HG02623 (cell line): ENCODE measurements at regions not wholly inside any gene's neighbourhood (a gene's known extent, or its start where the extent isn't known, plus 50 kb on each side); places are given as distances from the start of the nearest gene placed in this dataset.

Source experiments
- ATAC-seq: cut with Tn5 transposase; IDR thresholded peaks from one replicate; pipeline ENCODE4 v1.9.1; 2021; ENCODE audit warnings: moderate library complexity; ENCODE audit not compliant: unreplicated experiment

DNA sequence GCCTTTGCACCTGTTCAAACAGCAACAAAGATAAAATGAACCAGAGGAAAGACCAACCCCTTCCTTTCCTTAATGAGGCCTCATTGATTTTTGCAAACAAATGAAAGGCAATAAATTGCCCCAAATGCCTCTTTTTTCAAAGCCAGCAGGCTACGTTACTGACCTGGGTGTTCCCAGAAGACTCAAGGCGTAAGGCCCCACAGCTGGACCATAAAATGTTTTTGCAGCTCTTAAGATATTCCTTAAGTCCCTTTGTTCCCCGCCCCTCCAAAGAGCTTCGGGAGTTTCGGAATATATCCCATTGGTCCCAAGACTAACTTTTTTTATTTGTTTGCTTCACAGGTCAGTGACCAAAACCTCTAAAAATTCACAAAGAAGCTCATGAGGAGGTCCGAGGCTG is 462.9 kb upstream of the PRICKLE1 start:
- ATAC-seq: no peak

DNA sequence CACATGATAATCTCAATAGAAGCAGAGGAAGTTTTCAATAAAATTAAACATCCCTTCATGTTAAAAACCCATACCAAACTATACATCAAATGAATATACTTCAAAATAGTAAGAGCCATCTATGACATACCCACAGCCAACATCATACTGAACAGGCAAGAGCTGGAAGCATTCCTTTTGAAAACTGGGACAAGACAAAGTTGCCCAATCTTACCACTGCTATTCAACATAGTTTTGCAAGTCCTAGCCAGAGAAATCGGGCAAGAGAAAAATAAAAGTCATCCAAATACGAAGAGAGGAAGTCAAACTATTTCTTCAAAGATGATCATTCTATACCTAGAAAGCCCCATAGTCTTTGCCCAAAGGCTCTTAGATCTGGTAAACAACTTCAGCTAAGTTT is 454.7 kb upstream of the PRICKLE1 start:
- ATAC-seq: no peak

DNA sequence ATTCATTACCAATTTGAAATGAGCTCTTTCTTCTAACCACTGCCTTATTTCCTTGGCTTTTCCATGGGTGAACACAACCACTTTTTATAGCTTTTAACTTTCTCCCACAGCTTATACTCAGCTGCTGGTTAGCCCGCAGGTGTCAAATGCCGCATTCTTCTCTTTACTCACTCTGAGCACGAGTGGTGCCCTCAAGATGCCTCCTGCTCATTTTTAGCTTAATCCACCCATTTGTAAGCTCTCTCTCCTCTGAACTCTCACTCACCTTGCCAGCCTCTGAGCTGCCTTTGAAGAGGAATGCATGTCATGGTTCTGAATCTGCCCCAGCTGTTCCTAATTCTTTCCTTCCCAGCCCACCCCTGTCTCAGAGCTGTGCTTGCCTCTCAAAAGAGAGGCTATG is 449.4 kb upstream of the PRICKLE1 start:
- no peak for ATAC-seq

DNA sequence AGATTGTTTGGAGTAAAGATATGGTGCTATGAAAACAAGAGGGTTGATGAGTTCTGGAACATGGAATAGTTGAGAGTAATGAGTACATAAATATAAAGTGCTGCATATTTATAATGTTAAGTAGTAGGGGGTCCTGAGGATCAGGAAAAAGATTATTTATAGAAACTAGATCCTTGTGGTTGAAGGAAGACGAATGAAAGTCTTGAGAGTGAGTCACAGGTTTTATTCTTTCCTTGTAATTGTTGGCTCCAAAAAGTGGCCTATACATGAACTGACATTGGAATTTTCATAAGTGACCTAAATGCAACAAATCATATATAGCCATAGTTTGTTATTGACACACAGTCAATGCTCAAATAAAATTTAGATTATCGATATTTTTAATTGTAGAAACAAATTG is 440.4 kb upstream of the PRICKLE1 start:
- no peak for ATAC-seq

DNA sequence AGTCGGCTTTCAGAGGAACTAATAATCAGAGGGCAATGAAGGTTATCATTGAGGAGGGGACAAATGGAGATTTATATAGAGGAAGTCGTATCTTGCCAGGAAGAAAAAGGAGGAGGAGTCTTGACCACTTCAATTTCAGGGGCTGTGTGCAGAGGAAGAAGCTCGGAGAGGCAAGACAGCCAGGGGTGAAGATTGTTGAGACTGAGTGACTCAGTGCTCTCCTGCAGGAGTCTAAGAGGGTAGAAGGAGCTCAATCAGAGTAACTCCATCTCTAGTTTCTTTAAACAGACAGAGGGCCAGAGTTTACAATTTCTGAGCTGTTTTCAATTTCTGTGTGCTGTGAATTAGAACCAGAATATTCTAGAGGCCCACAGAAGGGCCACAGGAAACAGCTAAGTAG is 439.3 kb upstream of the PRICKLE1 start:
- ATAC-seq: no peak

DNA sequence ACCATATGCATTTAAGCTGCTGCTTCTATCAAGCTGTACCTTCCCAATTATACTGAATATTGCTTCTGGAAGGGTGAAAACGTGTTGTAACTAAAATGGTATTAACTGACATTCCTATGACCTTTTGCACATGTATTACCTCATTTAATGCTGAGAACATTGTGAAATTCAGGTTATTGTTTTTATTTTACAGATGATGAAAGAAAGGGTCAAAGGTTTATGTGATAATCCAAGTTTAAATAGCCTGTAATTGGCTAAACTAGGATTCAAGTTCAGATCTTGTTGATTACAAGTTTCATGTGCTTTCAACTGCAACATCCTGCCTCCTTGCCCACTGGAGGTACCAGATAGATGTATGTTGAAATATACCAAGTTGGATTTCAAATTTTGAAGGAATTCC is 433.3 kb upstream of the PRICKLE1 start:
- ATAC-seq: no peak

DNA sequence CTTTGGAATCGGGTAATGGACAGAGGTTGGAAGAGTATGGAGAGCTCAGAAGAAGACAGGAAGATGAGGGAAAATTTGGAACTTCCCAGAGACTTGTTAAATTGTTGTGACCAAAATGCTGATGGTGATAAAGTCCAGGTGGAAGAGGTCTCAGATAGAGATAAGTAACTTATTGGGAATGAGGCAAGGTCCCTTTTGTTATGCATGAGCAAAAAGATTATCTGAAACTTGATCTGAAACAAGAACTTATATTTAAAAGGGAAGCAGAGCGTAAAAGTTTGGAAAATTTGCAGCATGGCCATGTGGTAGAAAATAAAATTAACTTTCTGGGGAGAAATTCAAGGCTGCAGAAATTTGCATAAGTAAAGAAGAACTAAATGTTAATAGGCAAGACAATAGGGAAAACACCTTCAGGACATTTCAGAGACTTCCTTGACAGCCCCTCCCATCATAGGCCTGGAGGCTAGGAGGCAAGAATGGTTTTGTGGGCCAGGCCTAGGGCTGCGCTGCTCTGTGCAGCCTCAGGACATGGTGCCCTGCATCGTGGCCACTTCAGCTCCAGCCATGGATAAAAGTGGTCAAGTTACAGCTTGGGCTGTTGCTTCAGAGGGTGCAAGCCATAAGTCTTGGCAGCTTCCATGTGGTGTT is 425.7 kb upstream of the PRICKLE1 start:
- no peak for ATAC-seq

DNA sequence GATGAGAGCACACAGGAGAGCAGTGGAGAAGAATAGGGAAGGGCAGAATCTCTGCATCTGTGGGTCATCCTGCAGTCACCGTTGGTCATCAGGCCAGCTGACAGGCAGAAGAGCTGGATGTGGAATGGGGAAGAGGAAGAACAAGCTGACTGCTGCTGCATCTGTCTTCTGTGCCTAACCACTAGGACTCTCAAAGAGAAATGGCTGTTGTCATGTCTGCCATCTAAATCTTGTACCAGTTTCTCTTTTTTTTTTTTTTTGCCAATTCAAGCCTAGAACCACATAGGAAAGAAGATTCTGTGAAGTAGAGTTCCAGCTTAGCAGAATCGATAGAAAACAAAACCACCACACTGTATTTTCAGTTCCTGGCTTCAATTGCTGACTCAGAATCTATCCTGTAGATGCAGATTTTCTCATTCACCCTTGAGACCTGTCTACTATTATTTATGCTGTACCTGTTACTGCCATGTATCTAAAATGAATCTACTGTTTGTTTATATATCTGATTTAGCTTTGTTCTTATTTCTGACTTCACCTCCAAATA is 421.9 kb upstream of the PRICKLE1 start:
- ATAC-seq: peak; percentile 87

DNA sequence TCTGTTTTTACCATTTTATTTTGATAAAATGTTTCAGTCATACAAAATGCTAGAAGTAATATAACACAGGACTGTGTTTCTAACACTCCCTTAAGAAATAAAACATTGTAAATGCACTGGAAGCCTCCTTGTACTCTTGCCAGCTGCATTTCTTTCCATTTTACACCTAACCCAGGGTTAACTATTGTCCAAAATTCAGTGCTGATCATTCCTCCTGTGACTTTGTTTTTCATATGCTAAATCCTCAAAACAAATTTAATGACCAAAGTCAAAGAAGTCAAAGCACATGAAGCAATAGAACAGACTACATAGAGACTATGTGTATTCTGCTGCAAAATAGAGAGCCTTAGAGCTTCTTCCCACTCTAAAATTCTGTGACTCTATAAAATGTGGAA is 420.3 kb upstream of the PRICKLE1 start:
- ATAC-seq: no peak

DNA sequence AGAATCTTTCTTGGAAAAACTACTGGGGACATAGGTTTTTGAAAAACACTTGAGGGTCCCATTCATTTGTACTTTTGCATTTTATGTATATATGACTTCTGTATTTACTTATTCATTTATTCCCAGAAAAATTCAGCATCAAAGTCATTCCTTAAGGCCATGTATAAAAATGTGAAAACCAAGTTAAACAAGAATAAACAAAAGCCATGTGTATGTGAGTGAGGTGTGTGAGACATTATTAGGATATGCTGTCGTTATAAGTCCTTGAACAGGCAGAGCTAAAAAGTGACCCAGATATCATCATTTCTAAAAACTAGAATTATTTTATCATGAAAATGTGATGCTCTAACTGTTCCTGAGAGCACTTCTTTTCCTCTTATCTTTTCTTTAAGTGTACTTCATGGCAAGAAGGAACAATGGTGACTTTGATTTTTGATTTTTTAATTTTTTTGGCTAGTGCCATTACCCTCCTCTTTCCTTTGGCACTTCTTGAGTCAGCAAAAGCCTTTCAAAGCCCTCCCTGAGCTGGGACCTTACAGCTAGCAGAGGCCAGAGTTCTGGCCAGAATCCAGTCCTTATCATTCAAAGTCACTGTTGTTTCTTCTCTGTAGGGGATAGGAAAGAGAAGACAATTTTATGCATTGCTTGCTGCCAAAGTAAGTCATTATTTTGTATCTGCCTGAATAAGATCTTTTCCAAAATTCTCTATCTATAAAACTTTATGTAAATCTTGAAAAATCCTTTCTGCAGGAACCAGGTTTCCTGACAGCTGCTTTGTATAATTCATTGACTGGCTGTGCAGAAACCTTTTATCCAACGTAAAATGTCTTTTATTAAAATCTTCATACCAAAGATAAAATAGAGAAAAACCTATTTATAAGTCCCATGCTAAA is 419.7 kb upstream of the PRICKLE1 start:
- no peak for ATAC-seq

DNA sequence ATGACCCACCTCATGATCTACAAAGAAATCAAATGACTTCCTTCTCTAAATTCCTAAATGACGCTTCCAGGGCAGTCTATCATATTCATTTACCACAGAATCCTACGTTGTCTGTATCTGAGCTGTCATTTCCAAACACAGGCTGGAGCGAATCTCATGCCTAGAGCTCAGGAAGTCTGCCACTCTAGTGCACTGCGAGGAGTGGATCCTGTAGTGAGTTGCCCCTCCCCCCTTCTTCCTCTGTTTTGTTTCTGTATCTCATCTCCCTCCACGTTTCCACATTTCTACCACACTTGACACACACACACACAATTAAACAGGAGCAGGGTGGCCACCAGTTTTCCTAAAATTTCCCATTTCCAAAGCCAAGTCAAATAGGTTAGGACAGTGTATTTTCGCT is 415.4 kb upstream of the PRICKLE1 start:
- ATAC-seq: no peak

DNA sequence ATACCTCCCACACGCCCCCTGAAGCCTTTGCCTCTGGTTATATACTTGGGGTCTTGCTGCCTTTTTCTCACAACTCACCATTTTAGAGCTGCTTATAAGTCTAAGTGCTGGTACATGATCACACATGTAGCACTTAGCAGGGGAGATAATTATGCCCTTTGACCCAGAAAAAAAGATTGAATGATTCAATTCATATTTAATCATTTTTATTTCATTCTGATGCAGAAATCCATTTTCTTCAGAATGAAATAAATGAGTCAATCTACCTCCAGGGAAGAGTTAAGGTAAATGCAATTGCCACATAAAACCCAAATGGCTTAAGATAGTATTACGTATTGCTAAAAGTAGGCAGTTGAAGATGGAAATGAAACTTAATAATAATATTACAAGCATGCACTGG is 414.6 kb upstream of the PRICKLE1 start:
- no peak for ATAC-seq

DNA sequence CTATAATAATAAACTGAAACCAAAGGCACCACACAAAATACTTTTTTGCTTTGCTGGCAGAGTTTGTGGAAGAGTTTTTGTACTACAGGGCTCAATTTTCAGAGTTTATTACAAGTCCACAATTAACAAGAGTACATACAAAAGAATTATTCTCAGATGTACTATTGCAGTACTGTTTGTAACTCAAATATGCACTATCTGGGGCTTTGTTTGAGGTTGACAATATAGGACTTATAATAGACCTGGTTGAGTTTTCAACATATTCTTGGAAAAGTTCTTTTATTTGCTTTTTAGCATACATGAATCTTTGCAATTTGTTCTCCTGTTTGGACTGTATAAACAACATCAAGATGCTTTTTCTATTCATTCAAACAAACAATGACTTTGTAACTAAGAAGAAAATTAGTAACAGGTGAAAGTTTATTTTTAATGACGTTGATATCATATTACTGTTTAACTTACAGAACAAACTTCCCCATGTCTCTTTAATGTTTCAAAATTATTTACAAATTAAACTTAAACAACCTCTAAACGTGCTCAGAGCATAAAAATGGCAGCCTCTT is 407.4 kb upstream of the PRICKLE1 start:
- ATAC-seq: no peak

DNA sequence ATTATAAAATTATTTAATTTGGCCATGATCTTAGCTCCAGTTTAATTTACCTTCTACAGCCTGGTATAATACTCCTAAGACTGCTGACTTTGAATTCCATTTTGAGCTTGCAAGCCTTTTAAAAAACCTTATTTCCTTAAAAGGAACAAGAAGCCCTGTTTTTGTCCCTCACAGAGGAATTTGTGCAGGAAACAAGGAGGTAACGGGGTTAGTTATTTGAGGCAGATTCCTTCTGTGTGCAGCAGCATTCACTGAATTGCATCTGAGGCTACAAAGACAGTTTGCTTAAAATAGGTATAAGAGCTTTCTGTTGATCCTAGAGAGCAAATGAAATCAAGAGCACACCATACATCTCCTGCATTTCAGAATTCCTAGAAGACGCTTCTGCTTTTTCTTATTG is 403.3 kb upstream of the PRICKLE1 start:
- no peak for ATAC-seq

DNA sequence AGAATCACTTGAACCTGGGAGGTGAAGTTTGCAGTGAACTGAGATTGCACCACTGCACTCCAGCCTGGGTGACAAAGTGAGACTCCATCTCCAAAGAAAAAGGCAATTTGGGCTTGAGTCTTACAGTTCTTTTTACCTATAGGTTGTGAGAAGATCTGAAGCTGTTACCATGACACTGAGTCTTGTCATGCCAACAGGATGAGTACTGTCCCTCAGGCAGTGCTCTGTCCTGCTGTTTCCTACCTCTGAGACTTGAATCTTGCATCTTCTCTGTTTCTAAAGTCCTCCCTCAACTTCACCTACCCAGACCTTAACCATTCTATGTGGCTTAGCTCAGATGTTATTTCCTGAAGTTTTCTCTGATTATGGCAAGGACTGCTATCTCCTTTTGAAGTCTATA is 400.8 kb upstream of the PRICKLE1 start:
- no peak for ATAC-seq

DNA sequence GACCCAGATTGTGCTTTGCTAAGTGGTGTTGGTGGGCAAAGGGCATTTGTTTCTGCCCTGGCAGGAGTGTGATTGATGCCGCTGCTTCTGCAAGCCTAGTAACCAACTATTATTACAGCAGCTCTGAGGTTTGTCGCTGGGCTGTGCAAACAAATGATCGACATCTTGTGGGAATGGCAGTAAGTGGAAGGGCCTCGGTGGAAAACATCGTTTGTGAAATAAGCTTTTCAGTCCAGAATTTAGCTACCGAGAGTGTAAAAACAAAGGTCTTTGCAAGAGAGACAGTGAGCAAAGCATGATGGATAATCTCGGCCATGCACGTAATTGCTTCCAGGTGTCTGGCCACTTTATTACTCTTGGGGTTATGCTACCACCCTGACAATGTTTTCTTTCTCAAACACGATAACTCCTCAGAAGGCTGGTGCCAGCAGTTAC is 397.7 kb upstream of the PRICKLE1 start:
- no peak for ATAC-seq

DNA sequence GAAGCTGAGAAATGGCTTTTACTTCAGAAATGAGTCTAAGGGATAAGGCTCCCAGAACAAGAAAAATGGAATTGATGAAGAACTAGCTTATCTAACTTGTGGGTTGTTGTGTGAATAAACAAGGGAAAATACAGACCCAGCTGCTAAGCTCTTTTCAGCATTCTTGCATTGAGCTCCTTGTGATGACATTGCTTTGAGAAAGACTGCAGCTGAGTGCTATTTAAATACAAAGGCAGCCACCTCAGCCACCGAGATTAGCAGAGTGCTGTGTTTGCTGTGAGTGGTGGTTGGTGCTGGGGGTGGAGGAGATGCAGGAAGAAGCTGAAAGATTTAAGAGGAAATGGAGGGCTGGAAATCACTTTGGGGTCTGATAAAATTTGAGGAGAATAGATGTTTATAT is 396.0 kb upstream of the PRICKLE1 start:
- ATAC-seq: no peak

DNA sequence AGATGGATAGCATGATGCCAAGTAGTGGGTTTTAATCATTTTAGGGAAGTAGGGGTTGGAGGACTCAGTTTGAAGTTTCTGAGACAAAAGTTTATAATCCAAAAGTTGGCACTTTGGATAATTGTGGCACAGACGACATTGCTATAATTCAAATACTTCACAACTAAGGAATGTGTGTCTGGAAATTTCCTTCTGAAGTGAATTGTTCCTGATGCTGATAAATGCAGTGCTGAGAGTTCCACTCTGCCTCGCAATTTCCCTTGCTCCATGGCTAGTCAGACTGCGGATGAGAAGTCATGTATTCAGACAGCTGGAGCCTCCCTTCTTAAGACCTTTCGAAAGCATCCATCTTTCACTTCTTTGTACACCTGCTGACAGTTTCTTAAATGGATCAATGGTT is 393.3 kb upstream of the PRICKLE1 start:
- ATAC-seq: no peak

DNA sequence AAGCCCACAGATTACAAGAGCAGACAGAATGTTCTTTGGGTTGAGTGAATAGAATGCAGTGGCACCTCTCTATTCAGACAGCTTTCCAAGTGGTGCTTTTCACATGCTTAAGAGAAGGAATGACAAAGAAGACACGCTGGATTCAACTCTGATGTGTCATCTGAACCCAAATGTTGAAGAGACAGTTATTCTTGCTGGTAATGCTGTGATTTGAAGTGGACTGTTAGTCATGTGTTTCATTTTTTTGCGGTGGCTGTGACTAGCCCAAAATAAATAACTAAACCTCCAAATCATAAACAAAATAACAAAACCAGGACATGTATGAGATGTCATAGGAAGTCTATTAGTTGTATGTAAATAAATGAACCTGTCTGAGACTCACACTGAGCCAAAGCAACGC is 391.8 kb upstream of the PRICKLE1 start:
- no peak for ATAC-seq

DNA sequence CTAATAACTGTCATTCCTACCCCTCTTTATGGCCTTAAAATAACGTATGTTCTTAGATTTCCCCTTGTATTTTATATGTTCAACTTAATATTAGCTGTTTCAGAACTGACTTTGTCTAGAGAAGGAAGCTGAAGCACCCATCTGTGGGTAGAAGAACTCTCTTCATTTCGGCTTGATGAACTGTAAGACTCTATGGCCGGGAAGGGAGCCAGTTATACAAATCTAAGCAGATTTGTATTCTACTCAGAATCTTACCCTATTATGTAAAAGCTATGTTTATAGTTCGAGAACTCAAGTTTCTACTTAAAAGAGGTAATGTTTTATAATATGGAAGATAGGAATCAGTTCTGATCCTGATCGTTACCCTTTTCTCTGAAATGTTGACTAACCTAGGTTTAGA is 390.9 kb upstream of the PRICKLE1 start:
- ATAC-seq: no peak

DNA sequence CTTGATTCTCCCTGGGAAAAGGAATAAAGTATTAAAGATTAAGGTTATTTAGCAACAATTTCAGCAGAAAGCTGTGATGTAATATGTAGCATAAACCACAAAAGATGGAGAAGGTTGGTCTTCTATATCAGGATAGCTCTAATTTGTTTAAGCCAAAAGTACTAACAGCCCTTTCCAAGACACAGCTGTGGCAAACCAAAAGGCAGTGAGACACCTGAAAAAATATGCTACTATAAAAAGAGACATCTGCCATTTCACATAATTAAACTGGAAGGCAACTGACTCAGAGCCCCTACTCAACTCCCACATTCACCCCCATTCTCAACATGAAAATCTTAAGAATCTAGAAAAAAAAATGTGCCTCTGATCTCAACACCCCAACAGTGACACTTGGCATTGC is 390.2 kb upstream of the PRICKLE1 start:
- ATAC-seq: no peak

DNA sequence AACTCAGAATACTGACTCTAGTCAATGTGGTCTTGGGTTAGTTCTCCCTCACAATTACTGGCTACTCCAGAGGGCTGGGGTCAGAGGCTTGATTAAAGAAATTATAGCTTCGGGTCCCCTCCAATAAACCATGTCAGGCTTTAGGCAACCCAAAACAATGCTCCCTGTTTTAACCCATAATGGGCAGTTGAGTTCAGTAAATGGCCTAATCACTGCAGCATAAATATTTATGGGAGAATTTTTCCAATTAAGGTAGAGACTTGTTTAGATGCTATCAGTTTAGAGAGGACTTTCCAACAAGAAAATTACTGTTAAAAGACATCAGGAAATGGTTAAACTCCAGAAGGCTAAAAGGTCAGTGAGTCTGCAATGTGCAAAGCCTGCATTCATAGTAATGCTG is 389.2 kb upstream of the PRICKLE1 start:
- ATAC-seq: no peak
